ENCODE measurements at regions not wholly inside any gene's neighbourhood (a gene's known extent, or its start where the extent isn't known, plus 50 kb on each side); places are given as distances from the start of the nearest gene placed in this dataset.

DNA sequence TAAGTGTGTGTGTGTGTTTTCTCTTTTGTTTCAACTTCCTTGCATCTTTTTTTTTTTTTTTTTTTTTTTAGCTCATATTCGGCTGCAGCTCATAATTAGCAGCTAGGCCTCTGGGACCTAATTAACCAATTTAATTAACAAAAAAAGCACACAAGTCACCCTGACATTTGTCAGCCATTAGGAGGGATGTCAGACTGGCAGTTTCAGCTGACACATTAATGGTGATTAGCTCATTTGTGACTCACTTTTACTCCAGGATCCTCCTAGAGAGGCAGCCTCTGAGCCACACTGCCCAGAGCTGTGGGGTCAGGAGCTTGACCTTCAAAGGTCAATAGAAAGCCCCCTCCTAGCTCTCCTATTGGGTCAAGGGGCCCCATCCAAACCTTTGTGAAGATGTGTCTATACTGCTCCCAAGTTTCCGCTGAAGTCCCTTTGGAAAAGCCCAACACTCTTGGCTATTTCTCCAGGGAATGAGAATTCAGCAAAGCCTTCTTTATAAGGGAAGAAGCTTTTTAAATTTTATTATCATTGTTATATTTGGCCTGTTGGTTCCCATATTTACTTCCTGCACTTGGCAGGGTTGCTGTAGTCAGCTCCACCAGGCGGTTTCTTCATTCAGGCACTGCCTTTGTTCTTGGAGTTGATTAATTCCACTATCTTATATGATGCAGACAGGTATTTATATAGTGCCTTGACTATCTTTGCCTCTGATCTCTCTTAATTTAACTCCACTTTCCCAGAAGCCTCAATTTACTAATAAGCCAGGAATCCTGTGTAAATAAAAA is 109.5 kb upstream of the HABP2 start:
- no peak for DNase-seq (ENCODE audit: low spot score)
- no peak for ATAC-seq (ENCODE audit: insufficient number of reproducible peaks, low FRiP score, low read depth)
- H3K9me3 ChIP-seq: no peaks in the 10 kb centered on the region
- H3K4me1 ChIP-seq (ENCODE audit: control insufficient read depth in 1 of 2, low read depth in 2 of 2): no peaks in the 10 kb centered on the region
- H3K27ac ChIP-seq: no peak overlapping the region
- H3K36me3 ChIP-seq: no peaks in the 10 kb centered on the region
- no peaks in the 10 kb centered on the region for H3K27me3 ChIP-seq (replicated peaks; ENCODE audit: insufficient read depth)
- H3K4me3 ChIP-seq: no peak overlapping the region
- TF ChIP-seq, protein P1, sequence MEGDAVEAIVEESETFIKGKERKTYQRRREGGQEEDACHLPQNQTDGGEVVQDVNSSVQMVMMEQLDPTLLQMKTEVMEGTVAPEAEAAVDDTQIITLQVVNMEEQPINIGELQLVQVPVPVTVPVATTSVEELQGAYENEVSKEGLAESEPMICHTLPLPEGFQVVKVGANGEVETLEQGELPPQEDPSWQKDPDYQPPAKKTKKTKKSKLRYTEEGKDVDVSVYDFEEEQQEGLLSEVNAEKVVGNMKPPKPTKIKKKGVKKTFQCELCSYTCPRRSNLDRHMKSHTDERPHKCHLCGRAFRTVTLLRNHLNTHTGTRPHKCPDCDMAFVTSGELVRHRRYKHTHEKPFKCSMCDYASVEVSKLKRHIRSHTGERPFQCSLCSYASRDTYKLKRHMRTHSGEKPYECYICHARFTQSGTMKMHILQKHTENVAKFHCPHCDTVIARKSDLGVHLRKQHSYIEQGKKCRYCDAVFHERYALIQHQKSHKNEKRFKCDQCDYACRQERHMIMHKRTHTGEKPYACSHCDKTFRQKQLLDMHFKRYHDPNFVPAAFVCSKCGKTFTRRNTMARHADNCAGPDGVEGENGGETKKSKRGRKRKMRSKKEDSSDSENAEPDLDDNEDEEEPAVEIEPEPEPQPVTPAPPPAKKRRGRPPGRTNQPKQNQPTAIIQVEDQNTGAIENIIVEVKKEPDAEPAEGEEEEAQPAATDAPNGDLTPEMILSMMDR (IDR thresholded peaks at IDR 0.05): no peak

DNA sequence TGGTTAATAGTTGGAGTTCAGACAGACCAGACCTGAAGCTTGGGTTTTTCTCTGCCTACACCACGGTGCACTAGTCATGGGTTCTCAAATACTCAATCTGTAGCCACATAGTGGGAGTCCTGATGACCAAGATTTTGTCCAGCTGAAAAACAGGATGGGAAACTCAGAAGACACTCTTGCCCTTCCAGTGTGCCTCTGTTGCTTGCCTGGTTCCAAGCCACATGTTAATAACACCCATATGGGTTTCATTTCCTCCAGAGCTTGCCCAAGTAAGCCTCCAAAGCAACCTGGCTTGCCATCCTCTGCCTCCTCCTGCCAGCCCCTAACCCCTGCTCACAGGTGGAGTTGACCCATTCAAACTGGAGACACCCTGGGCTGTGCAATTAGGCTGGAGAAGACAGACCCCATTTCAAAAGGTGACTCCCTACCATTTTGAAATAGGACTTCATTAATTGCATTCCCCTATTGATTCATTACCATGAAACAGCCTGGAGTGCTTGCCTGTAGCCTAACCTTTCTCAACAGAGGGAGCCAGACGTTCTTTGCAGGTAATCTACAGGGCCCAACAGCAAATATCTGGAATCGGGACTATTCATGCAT is 108.0 kb upstream of the HABP2 start:
- H3K4me3 ChIP-seq: no peak overlapping the region
- H3K9me3 ChIP-seq: no peaks in the 10 kb centered on the region
- DNase-seq (ENCODE audit: low spot score): no peak
- no peak for ATAC-seq (ENCODE audit: insufficient number of reproducible peaks, low FRiP score, low read depth)
- TF ChIP-seq, protein P1 (IDR thresholded peaks at IDR 0.05): no peak
- H3K27ac ChIP-seq: no peak overlapping the region
- H3K27me3 ChIP-seq (replicated peaks; ENCODE audit: insufficient read depth): no peaks in the 10 kb centered on the region
- H3K36me3 ChIP-seq: no peaks in the 10 kb centered on the region
- no peaks in the 10 kb centered on the region for H3K4me1 ChIP-seq (ENCODE audit: control insufficient read depth in 1 of 2, low read depth in 2 of 2)

DNA sequence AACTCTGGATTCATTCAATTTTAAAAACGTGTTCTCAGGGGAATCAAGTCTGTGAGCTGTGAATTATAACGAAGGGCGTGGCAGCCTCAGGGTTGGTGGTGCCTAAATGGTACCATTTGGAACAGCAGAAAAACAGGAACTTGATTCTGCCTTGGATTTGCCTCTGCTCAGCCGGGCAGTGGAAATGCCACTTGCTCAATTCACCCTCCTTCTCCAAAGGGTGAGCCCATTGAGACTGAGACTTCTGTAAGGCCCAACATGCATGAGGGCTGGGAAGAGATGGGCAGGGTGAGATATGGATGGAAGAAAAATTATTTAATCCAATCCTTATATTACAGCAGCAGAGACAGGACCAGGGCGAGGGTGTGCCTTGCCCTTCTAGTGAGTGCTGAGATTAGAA is 107.1 kb upstream of the HABP2 start:
- Histone ChIP-seq H3K4me3 (no peak overlapping the region), H3K4me1 (ENCODE audit: control insufficient read depth in 1 of 2, low read depth in 2 of 2) (no peaks in the 10 kb centered on the region), H3K27me3 (replicated peaks; ENCODE audit: insufficient read depth) (no peaks in the 10 kb centered on the region), H3K9me3 (no peaks in the 10 kb centered on the region), H3K27ac (no peak overlapping the region), H3K36me3 (no peaks in the 10 kb centered on the region)
- TF ChIP-seq, protein P1 (IDR thresholded peaks at IDR 0.05): no peak
- no peak for DNase-seq (ENCODE audit: low spot score)
- ATAC-seq (ENCODE audit: insufficient number of reproducible peaks, low FRiP score, low read depth): no peak

DNA sequence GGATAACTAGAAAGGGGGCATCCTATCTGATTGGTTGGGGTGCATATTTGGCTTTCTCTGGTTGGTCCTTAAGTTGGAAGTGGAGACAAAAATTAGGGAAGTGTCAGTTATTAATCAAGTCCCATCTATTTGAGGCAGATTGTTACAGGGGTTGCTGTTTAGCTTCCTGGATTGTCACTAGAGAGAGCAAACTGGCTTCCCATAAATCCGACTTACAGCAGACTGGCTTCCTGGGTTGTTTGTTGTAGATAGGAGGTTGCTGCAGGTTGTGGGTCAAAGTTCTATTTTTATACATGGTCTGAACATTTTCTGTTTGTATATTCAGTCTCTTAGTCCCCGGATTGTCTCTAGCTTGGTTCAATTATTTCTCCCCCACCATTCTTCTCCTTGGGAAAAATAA is 106.1 kb upstream of the HABP2 start:
- no peaks in the 10 kb centered on the region for H3K9me3 ChIP-seq
- TF ChIP-seq, protein P1 (IDR thresholded peaks at IDR 0.05): no peak
- ATAC-seq (ENCODE audit: insufficient number of reproducible peaks, low FRiP score, low read depth) (no peak), DNase-seq (ENCODE audit: low spot score) (no peak)
- no peaks in the 10 kb centered on the region for H3K36me3 ChIP-seq
- H3K4me3 ChIP-seq: no peak overlapping the region
- H3K4me1 ChIP-seq (ENCODE audit: control insufficient read depth in 1 of 2, low read depth in 2 of 2): no peaks in the 10 kb centered on the region
- H3K27ac ChIP-seq: no peak overlapping the region
- H3K27me3 ChIP-seq (replicated peaks; ENCODE audit: insufficient read depth): no peaks in the 10 kb centered on the region

DNA sequence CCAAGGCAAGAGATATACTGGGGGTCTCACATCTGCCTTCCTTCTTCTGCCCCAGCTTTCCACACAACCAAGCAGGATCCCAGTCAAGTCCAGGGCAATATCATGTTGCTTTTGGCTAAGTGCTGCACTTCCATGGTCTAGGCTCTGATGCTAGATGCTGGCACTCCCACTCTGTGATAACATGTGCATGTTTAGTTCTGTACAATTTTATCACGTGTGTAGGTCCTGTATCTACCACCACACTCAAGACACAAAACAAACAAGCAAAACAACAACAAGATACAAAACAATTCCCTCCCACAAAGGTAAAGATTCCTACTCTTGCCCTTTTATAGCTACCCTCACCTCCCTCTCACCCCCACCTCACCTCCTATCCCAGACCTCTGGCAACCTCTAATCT is 105.6 kb upstream of the HABP2 start:
- no peak for ATAC-seq (ENCODE audit: insufficient number of reproducible peaks, low FRiP score, low read depth)
- Histone ChIP-seq H3K36me3 (no peaks in the 10 kb centered on the region), H3K4me1 (ENCODE audit: control insufficient read depth in 1 of 2, low read depth in 2 of 2) (no peaks in the 10 kb centered on the region), H3K9me3 (no peaks in the 10 kb centered on the region), H3K4me3 (no peak overlapping the region), H3K27ac (no peak overlapping the region), H3K27me3 (replicated peaks; ENCODE audit: insufficient read depth) (no peaks in the 10 kb centered on the region)
- no peak for DNase-seq (ENCODE audit: low spot score)
- TF ChIP-seq, protein P1 (IDR thresholded peaks at IDR 0.05): no peak
